22Rv1 (cell line): ENCODE measurements at regions not wholly inside any gene's neighbourhood (a gene's known extent, or its start where the extent isn't known, plus 50 kb on each side); places are given as distances from the start of the nearest gene placed in this dataset.

Experiments used
- H3K27ac ChIP-seq: fragments of 450-650 bp; 2 replicates; pipeline ENCODE4 v1.5.1; 2017
- CTCF ChIP-seq: fragments of 450-650 bp; IDR thresholded peaks from 2 replicates; pipeline ENCODE4 v1.5.1; 2017; ENCODE audit warnings: mild to moderate bottlenecking
- ZFX ChIP-seq: fragments of 450-650 bp; IDR thresholded peaks from 2 replicates; pipeline ENCODE4 v1.6.1; 2017; ENCODE audit warnings: antibody characterized with exemption, borderline replicate concordance

GRCh38 chr9:82588301-82589180, 474.4 kb downstream of the RASEF start:
- no peak overlapping the region for H3K27ac ChIP-seq
- no peak for TF ChIP-seq ZFX

- H3K27ac ChIP-seq, result no peak overlapping the region
- TF ChIP-seq ZFX, result no peak
Measured at GRCh38 chr9:82590845-82591244, 472.1 kb downstream of the RASEF start.

GRCh38 chr9:82593501-82593900, 469.4 kb downstream of the RASEF start:
- TF ChIP-seq ZFX, result no peak
- no peak overlapping the region for H3K27ac ChIP-seq

GRCh38 chr9:82597241-82598203, 465.4 kb downstream of the RASEF start:
- TF ChIP-seq ZFX, result no peak
- no peak for TF ChIP-seq CTCF
- H3K27ac ChIP-seq, result peak overlapping the region; percentile 68

GRCh38 chr9:82598241-82599039, 464.5 kb downstream of the RASEF start:
- H3K27ac ChIP-seq, result peak overlapping the region; percentile 68
- no peak for TF ChIP-seq ZFX
- TF ChIP-seq CTCF, result no peak

- H3K27ac ChIP-seq, result no peak overlapping the region
- TF ChIP-seq CTCF (no peak), ZFX (no peak)
Measured at GRCh38 chr9:82599336-82599949, 463.5 kb downstream of the RASEF start.

- TF ChIP-seq CTCF, result no peak
- no peak for TF ChIP-seq ZFX
- H3K27ac ChIP-seq, result peak overlapping the region; percentile 31; the same call in 1 of the 2 replicates
Measured at GRCh38 chr9:82600536-82601292, 462.2 kb downstream of the RASEF start.
